ENCODE measurements at regions not wholly inside any gene's neighbourhood (a gene's known extent, or its start where the extent isn't known, plus 50 kb on each side); places are given as distances from the start of the nearest gene placed in this dataset.

GRCh38 chr12:71303199-71303598 is 136.4 kb upstream of the LGR5 start:
- H3K27ac ChIP-seq (replicated peaks in 1 of 4): no peak overlapping the region
- H3K36me3 ChIP-seq: no peaks in the 10 kb centered on the region
- no peak for DNase-seq (ENCODE audit: extremely low spot score)
- no peak overlapping the region for H3K4me3 ChIP-seq
- H3K27me3 ChIP-seq: no peaks in the 10 kb centered on the region
- no peak for TF ChIP-seq POLR2A (IDR thresholded peaks at IDR 0.05; ENCODE audit: low read depth)
- TF ChIP-seq, protein P1, sequence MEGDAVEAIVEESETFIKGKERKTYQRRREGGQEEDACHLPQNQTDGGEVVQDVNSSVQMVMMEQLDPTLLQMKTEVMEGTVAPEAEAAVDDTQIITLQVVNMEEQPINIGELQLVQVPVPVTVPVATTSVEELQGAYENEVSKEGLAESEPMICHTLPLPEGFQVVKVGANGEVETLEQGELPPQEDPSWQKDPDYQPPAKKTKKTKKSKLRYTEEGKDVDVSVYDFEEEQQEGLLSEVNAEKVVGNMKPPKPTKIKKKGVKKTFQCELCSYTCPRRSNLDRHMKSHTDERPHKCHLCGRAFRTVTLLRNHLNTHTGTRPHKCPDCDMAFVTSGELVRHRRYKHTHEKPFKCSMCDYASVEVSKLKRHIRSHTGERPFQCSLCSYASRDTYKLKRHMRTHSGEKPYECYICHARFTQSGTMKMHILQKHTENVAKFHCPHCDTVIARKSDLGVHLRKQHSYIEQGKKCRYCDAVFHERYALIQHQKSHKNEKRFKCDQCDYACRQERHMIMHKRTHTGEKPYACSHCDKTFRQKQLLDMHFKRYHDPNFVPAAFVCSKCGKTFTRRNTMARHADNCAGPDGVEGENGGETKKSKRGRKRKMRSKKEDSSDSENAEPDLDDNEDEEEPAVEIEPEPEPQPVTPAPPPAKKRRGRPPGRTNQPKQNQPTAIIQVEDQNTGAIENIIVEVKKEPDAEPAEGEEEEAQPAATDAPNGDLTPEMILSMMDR (IDR thresholded peaks at IDR 0.05): no peak
- TF ChIP-seq EP300 (IDR thresholded peaks at IDR 0.05): no peak
- TF ChIP-seq POLR2AphosphoS5 (IDR thresholded peaks at IDR 0.05): no peak
- intact Hi-C loops (cut with DNase I): no loop called here
- H3K9me3 ChIP-seq: no peaks in the 10 kb centered on the region
- no peaks in the 10 kb centered on the region for H3K4me1 ChIP-seq

DNA sequence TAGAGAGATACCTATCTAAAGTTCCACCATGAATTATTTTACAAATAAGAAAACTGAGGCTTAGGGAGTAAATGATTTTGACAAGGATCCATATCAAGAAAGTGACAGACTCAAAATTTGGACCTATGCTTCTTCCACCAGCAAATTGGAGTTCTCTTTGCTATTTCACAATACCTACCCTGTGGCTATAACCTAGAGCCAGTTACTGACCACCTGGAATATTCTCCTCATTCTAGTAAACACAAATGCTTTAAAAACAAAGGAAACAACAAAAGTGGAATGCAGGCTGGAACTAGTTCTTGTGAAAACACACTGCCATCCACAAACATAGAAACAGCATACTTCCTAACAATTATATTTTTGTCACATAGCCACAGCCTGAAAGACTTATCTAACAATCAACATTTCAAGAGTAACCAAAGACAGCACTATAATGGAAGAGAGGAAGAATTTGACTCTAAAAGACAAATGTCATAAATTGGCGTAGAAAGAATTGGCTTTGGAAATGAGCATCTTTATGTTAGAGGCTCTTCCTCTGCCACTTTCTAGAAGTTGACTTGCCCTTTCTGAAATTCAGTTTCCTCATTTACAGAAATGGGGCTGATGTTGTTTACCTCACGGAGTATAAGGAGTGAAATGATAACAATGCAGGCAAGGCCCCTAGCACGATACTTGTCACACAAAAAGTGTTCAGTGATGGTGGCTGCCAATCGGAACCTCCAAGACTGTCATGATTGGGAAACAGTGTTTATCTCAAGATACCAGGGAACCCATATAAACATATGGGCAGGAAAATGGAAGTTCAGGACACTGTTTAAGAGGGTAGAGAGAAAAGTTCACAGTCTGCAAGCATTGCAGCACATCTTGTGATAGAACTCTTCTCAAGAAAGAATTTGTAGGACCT is 138.6 kb upstream of the LGR5 start:
- DNase-seq (ENCODE audit: extremely low spot score): no peak
- no peaks in the 10 kb centered on the region for H3K4me1 ChIP-seq
- 85% methylated on average over 4 of the region's 4 CpGs for WGBS
- no peaks in the 10 kb centered on the region for H3K9me3 ChIP-seq
- intact Hi-C loops (cut with DNase I): no loop called here
- H3K27me3 ChIP-seq: no peaks in the 10 kb centered on the region
- TF ChIP-seq EP300 (IDR thresholded peaks at IDR 0.05): no peak
- no peak for TF ChIP-seq POLR2AphosphoS5 (IDR thresholded peaks at IDR 0.05)
- TF ChIP-seq, protein P1 (IDR thresholded peaks at IDR 0.05): no peak
- TF ChIP-seq POLR2A (IDR thresholded peaks at IDR 0.05; ENCODE audit: low read depth): no peak
- H3K36me3 ChIP-seq: no peaks in the 10 kb centered on the region
- H3K27ac ChIP-seq (replicated peaks in 1 of 4): no peak overlapping the region
- H3K4me3 ChIP-seq: no peak overlapping the region

DNA sequence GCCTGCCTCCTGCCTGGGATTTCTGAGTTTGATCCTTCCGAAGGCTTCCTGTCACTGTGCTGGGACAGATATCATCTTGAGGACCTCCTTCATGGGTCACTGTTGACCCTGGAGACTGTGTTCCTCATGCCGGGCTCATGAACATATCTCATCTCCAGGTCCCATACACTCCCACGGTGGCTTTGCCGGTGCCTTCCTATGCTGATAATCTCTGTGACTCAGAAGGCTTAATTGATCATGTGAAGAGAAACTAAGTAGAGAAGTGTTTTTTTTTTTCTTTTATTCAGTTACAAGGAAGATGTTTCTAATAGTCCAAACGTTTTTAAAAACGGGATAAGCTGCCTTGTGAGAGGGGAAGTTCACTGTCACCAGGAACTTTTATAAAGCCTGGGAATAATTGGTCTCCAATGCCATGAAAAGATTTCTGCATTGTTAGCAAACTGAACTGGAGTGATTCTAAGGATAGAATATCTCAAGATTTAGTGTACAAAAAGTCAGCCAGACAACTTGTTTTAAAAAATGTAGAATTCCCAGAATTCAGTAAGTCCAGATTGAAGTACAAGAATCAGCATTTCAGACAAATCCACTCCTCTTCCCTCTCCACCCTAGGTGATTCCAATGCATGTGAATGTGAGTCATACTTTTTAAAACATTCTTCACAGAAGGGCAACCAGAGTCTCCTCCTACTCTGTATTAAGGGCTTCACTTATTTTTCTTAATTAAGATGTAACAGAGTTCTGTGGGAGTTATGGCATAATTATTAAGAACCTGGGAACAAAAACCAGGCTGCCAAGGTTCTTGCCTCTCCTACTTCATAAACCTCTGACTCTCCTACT is 139.8 kb upstream of the LGR5 start:
- TF ChIP-seq, protein P1 (IDR thresholded peaks at IDR 0.05): no peak
- no peak for TF ChIP-seq POLR2AphosphoS5 (IDR thresholded peaks at IDR 0.05)
- H3K27ac ChIP-seq (replicated peaks in 1 of 4): no peak overlapping the region
- WGBS: 76% methylated on average over 6 of the region's 6 CpGs
- no peak for DNase-seq (ENCODE audit: extremely low spot score)
- H3K27me3 ChIP-seq: no peaks in the 10 kb centered on the region
- no peaks in the 10 kb centered on the region for H3K36me3 ChIP-seq
- intact Hi-C loops (cut with DNase I): no loop called here
- no peak overlapping the region for H3K4me3 ChIP-seq
- H3K9me3 ChIP-seq: no peaks in the 10 kb centered on the region
- no peaks in the 10 kb centered on the region for H3K4me1 ChIP-seq

DNA sequence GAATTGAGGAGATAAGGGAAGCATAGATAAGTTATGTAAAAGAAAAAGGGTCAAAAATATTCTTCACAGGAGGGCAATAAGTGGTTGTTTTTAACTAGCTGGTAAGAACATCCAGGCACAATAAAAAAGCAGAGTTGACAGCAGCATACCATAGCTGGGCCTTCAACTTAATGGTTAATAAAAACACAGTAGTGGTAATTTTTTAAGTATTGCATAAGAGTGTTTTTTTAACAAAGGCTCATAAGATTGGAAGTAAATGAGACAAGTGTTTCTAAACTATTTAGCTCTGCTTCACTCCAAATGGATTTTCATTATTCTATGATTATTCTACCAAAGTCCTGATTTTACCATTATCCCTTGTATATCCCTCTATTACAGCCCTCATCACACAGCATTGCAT is 140.1 kb upstream of the TSPAN8 start:
- no peak for DNase-seq (ENCODE audit: extremely low spot score)
- Histone ChIP-seq H3K9me3 (no peaks in the 10 kb centered on the region), H3K36me3 (no peaks in the 10 kb centered on the region), H3K27ac (replicated peaks in 1 of 4) (no peak overlapping the region), H3K4me1 (no peaks in the 10 kb centered on the region), H3K4me3 (no peak overlapping the region), H3K27me3 (no peaks in the 10 kb centered on the region)
- TF ChIP-seq POLR2AphosphoS5 (IDR thresholded peaks at IDR 0.05) (no peak), POLR2A (IDR thresholded peaks at IDR 0.05; ENCODE audit: low read depth) (no peak), EP300 (IDR thresholded peaks at IDR 0.05) (no peak)
- TF ChIP-seq, protein P1 (IDR thresholded peaks at IDR 0.05): no peak
- intact Hi-C loops (cut with DNase I): no loop called here
